ENCODE measurements at regions not wholly inside any gene's neighbourhood (a gene's known extent, or its start where the extent isn't known, plus 50 kb on each side); places are given as distances from the start of the nearest gene placed in this dataset.

- Histone ChIP-seq H3K4me2 (ENCODE audit: unreplicated experiment) (no peak overlapping the region), H3K27ac (no peak overlapping the region), H3K9me2 (ENCODE audit: insufficient read depth) (no peaks in the 10 kb centered on the region), H3K4me1 (ENCODE audit: insufficient read depth) (no peaks in the 10 kb centered on the region), H3K9me3 (ENCODE audit: low read depth) (no peaks in the 10 kb centered on the region), H3K36me3 (ENCODE audit: low read depth) (no peaks in the 10 kb centered on the region), H4K20me1 (ENCODE audit: insufficient read depth) (no peaks in the 10 kb centered on the region), H3K79me2 (ENCODE audit: insufficient read depth) (no peaks in the 10 kb centered on the region), H3K4me3 (no peak overlapping the region), H3K9ac (no peak overlapping the region), H2AFZ (no peak overlapping the region), H3K27me3 (replicated peaks; ENCODE audit: insufficient read depth) (0 out of 2 replicates have a peak, but pooled peaks cover 3% of the 10 kb centered on the region), H3F3A (ENCODE audit: insufficient read depth) (no peaks in the 10 kb centered on the region)
- DNase-seq: no peak
- in situ Hi-C loops (cut with MboI): no loop called here
- no peak for TF ChIP-seq EZH2 (IDR thresholded peaks at IDR 0.05; ENCODE audit: insufficient read depth, poor library complexity, severe bottlenecking)
- no peak for TF ChIP-seq EZH2phosphoT487 (IDR thresholded peaks at IDR 0.05; ENCODE audit: insufficient read depth, low read depth)
- WGBS, 2 experiments (ENCODE audit: low coverage in 1 of 2, low lambda C conversion rate in 2 of 2, missing lambda C conversion rate in 2 of 2): 59 to 60% methylated on average over 6 of the region's 6 CpGs
Measured at GRCh38 chr6:169884158-169884557, 132.7 kb downstream of the ERMARD start.

GRCh38 chr6:169883316-169883715 lies 131.9 kb downstream of the ERMARD start:
- no peak overlapping the region for H3K4me2 ChIP-seq (ENCODE audit: unreplicated experiment)
- no peak overlapping the region for H2AFZ ChIP-seq
- no peaks in the 10 kb centered on the region for H3K36me3 ChIP-seq (ENCODE audit: low read depth)
- H3K4me1 ChIP-seq (ENCODE audit: insufficient read depth): no peaks in the 10 kb centered on the region
- H3K9ac ChIP-seq: no peak overlapping the region
- DNase-seq: no peak
- no peaks in the 10 kb centered on the region for H3K79me2 ChIP-seq (ENCODE audit: insufficient read depth)
- H3K27ac ChIP-seq: no peak overlapping the region
- H3K9me3 ChIP-seq (ENCODE audit: low read depth): no peaks in the 10 kb centered on the region
- no peaks in the 10 kb centered on the region for H3K9me2 ChIP-seq (ENCODE audit: insufficient read depth)
- 0 out of 2 replicates have a peak, but pooled peaks cover 3% of the 10 kb centered on the region for H3K27me3 ChIP-seq (replicated peaks; ENCODE audit: insufficient read depth)
- H3K4me3 ChIP-seq: no peak overlapping the region
- in situ Hi-C loops (cut with MboI): no loop called here
- H4K20me1 ChIP-seq (ENCODE audit: insufficient read depth): no peaks in the 10 kb centered on the region
- WGBS, 2 experiments (ENCODE audit: low coverage in 1 of 2, low lambda C conversion rate in 2 of 2, missing lambda C conversion rate in 2 of 2): 43 to 48% methylated on average over 10 of the region's 10 CpGs
- TF ChIP-seq EZH2phosphoT487 (IDR thresholded peaks at IDR 0.05; ENCODE audit: insufficient read depth, low read depth) (no peak), EZH2 (IDR thresholded peaks at IDR 0.05; ENCODE audit: insufficient read depth, poor library complexity, severe bottlenecking) (no peak)
- H3F3A ChIP-seq (ENCODE audit: insufficient read depth): no peaks in the 10 kb centered on the region

- 40 to 41% methylated on average over 13 of the region's 13 CpGs for WGBS, 2 experiments (ENCODE audit: low coverage in 1 of 2, low lambda C conversion rate in 2 of 2, missing lambda C conversion rate in 2 of 2)
- H3K79me2 ChIP-seq (ENCODE audit: insufficient read depth): no peaks in the 10 kb centered on the region
- H3K4me2 ChIP-seq (ENCODE audit: unreplicated experiment): no peak overlapping the region
- H2AFZ ChIP-seq: no peak overlapping the region
- no peak overlapping the region for H3K4me3 ChIP-seq
- H3K27ac ChIP-seq: no peak overlapping the region
- 0 out of 2 replicates have a peak, but pooled peaks cover 3% of the 10 kb centered on the region for H3K27me3 ChIP-seq (replicated peaks; ENCODE audit: insufficient read depth)
- no peak for TF ChIP-seq EZH2phosphoT487 (IDR thresholded peaks at IDR 0.05; ENCODE audit: insufficient read depth, low read depth)
- H3F3A ChIP-seq (ENCODE audit: insufficient read depth): no peaks in the 10 kb centered on the region
- H3K4me1 ChIP-seq (ENCODE audit: insufficient read depth): no peaks in the 10 kb centered on the region
- no peaks in the 10 kb centered on the region for H3K36me3 ChIP-seq (ENCODE audit: low read depth)
- H3K9me2 ChIP-seq (ENCODE audit: insufficient read depth): no peaks in the 10 kb centered on the region
- no peaks in the 10 kb centered on the region for H4K20me1 ChIP-seq (ENCODE audit: insufficient read depth)
- no peaks in the 10 kb centered on the region for H3K9me3 ChIP-seq (ENCODE audit: low read depth)
- no peak for DNase-seq
- H3K9ac ChIP-seq: no peak overlapping the region
- in situ Hi-C loops (cut with MboI): no loop called here
Measured at GRCh38 chr6:169881976-169882375, 130.6 kb downstream of the ERMARD start.

- in situ Hi-C loops (cut with MboI): no loop called here
- no peaks in the 10 kb centered on the region for H3F3A ChIP-seq (ENCODE audit: insufficient read depth)
- no peaks in the 10 kb centered on the region for H3K9me2 ChIP-seq (ENCODE audit: insufficient read depth)
- no peak for DNase-seq
- no peak overlapping the region for H3K4me2 ChIP-seq (ENCODE audit: unreplicated experiment)
- H3K9ac ChIP-seq: no peak overlapping the region
- H3K4me1 ChIP-seq (ENCODE audit: insufficient read depth): no peaks in the 10 kb centered on the region
- H4K20me1 ChIP-seq (ENCODE audit: insufficient read depth): no peaks in the 10 kb centered on the region
- 0 out of 2 replicates have a peak, but pooled peaks cover 3% of the 10 kb centered on the region for H3K27me3 ChIP-seq (replicated peaks; ENCODE audit: insufficient read depth)
- H2AFZ ChIP-seq: no peak overlapping the region
- no peaks in the 10 kb centered on the region for H3K9me3 ChIP-seq (ENCODE audit: low read depth)
- 65 to 68% methylated on average over 10 of the region's 10 CpGs for WGBS, 2 experiments (ENCODE audit: low coverage in 1 of 2, low lambda C conversion rate in 2 of 2, missing lambda C conversion rate in 2 of 2)
- no peaks in the 10 kb centered on the region for H3K36me3 ChIP-seq (ENCODE audit: low read depth)
- H3K27ac ChIP-seq: no peak overlapping the region
- no peak overlapping the region for H3K4me3 ChIP-seq
- TF ChIP-seq EZH2 (IDR thresholded peaks at IDR 0.05; ENCODE audit: insufficient read depth, poor library complexity, severe bottlenecking) (no peak), EZH2phosphoT487 (IDR thresholded peaks at IDR 0.05; ENCODE audit: insufficient read depth, low read depth) (no peak)
- no peaks in the 10 kb centered on the region for H3K79me2 ChIP-seq (ENCODE audit: insufficient read depth)
Measured at GRCh38 chr6:169881398-169881797, 130.0 kb downstream of the ERMARD start.

GRCh38 chr6:169880516-169880915 lies 129.1 kb downstream of the ERMARD start:
- H3K4me3 ChIP-seq: no peak overlapping the region
- H3K4me1 ChIP-seq (ENCODE audit: insufficient read depth): no peaks in the 10 kb centered on the region
- H3K27ac ChIP-seq: no peak overlapping the region
- H3K79me2 ChIP-seq (ENCODE audit: insufficient read depth): no peaks in the 10 kb centered on the region
- TF ChIP-seq EZH2phosphoT487 (IDR thresholded peaks at IDR 0.05; ENCODE audit: insufficient read depth, low read depth): no peak
- no peak for TF ChIP-seq EZH2 (IDR thresholded peaks at IDR 0.05; ENCODE audit: insufficient read depth, poor library complexity, severe bottlenecking)
- H3K36me3 ChIP-seq (ENCODE audit: low read depth): no peaks in the 10 kb centered on the region
- H3K9ac ChIP-seq: no peak overlapping the region
- no peak for DNase-seq
- no peak overlapping the region for H2AFZ ChIP-seq
- no peak overlapping the region for H3K4me2 ChIP-seq (ENCODE audit: unreplicated experiment)
- no peaks in the 10 kb centered on the region for H3K9me2 ChIP-seq (ENCODE audit: insufficient read depth)
- no peaks in the 10 kb centered on the region for H4K20me1 ChIP-seq (ENCODE audit: insufficient read depth)
- WGBS, 2 experiments (ENCODE audit: low coverage in 1 of 2, low lambda C conversion rate in 2 of 2, missing lambda C conversion rate in 2 of 2): 47 to 50% methylated on average over 6 of the region's 6 CpGs
- in situ Hi-C loops (cut with MboI): no loop called here
- H3K27me3 ChIP-seq (replicated peaks; ENCODE audit: insufficient read depth): no peaks in the 10 kb centered on the region
- H3K9me3 ChIP-seq (ENCODE audit: low read depth): no peaks in the 10 kb centered on the region
- H3F3A ChIP-seq (ENCODE audit: insufficient read depth): no peaks in the 10 kb centered on the region
